ENCODE measurements at regions not wholly inside any gene's neighbourhood (a gene's known extent, or its start where the extent isn't known, plus 50 kb on each side); places are given as distances from the start of the nearest gene placed in this dataset.
"Not testable (repeated sequence)": the region's sequence is repeated elsewhere in the genome, so short reads cannot be mapped to it uniquely, and the experiment has no call there.

- no peaks in the 10 kb centered on the region for H3K36me3 ChIP-seq (ENCODE audit: control insufficient read depth in 1 of 2, insufficient read depth in 2 of 2, low read length in 2 of 2)
Observed at GRCh38 chr2:234556848-234557573, 60.1 kb upstream of the ARL4C start.

GRCh38 chr2:234555616-234556249 lies 58.9 kb upstream of the ARL4C start:
- Histone ChIP-seq H3K4me3 (ENCODE audit: low read depth in 1 of 2, low read length in 2 of 2) (no peak overlapping the region), H3K4me1 (ENCODE audit: control insufficient read depth in 1 of 2, insufficient read depth in 2 of 2, low read length in 2 of 2) (no peaks in the 10 kb centered on the region), H3K36me3 (ENCODE audit: control insufficient read depth in 1 of 2, insufficient read depth in 2 of 2, low read length in 2 of 2) (no peaks in the 10 kb centered on the region), H3K9me3 (ENCODE audit: control insufficient read depth in 1 of 2, low read length in 2 of 2) (no peaks in the 10 kb centered on the region), H3K27ac (ENCODE audit: low read length) (no peak overlapping the region), H3K27me3 (ENCODE audit: low read depth, low read length) (no peaks in the 10 kb centered on the region)

More at GRCh38 chr2:234556848-234557573, 60.1 kb upstream of the ARL4C start:
- Histone ChIP-seq H3K4me1 (ENCODE audit: control insufficient read depth in 1 of 2, insufficient read depth in 2 of 2, low read length in 2 of 2) (no peaks in the 10 kb centered on the region), H3K27me3 (ENCODE audit: low read depth, low read length) (no peaks in the 10 kb centered on the region), H3K4me3 (ENCODE audit: low read depth in 1 of 2, low read length in 2 of 2) (no peak overlapping the region), H3K9me3 (ENCODE audit: control insufficient read depth in 1 of 2, low read length in 2 of 2) (no peaks in the 10 kb centered on the region), H3K27ac (ENCODE audit: low read length) (no peak overlapping the region)

- Histone ChIP-seq H3K36me3 (ENCODE audit: control insufficient read depth in 1 of 2, insufficient read depth in 2 of 2, low read length in 2 of 2) (no peaks in the 10 kb centered on the region), H3K4me1 (ENCODE audit: control insufficient read depth in 1 of 2, insufficient read depth in 2 of 2, low read length in 2 of 2) (no peaks in the 10 kb centered on the region), H3K4me3 (ENCODE audit: low read depth in 1 of 2, low read length in 2 of 2) (no peak overlapping the region), H3K27me3 (ENCODE audit: low read depth, low read length) (no peaks in the 10 kb centered on the region), H3K9me3 (ENCODE audit: control insufficient read depth in 1 of 2, low read length in 2 of 2) (no peaks in the 10 kb centered on the region), H3K27ac (ENCODE audit: low read length) (no peak overlapping the region)
Observed at GRCh38 chr2:234555161-234555560, 58.3 kb upstream of the ARL4C start.

- not testable (repeated sequence) for H3K27ac ChIP-seq (ENCODE audit: low read length); H3K36me3 ChIP-seq (ENCODE audit: control insufficient read depth in 1 of 2, insufficient read depth in 2 of 2, low read length in 2 of 2); H3K4me3 ChIP-seq (ENCODE audit: low read depth in 1 of 2, low read length in 2 of 2); H3K4me1 ChIP-seq (ENCODE audit: control insufficient read depth in 1 of 2, insufficient read depth in 2 of 2, low read length in 2 of 2); H3K9me3 ChIP-seq (ENCODE audit: control insufficient read depth in 1 of 2, low read length in 2 of 2); H3K27me3 ChIP-seq (ENCODE audit: low read depth, low read length)
Observed at GRCh38 chr2:234553223-234553622, 56.3 kb upstream of the ARL4C start.

GRCh38 chr2:234550511-234551107 lies 53.7 kb upstream of the ARL4C start:
- Histone ChIP-seq H3K27me3 (ENCODE audit: low read depth, low read length) (no peaks in the 10 kb centered on the region), H3K27ac (ENCODE audit: low read length) (no peak overlapping the region), H3K4me1 (ENCODE audit: control insufficient read depth in 1 of 2, insufficient read depth in 2 of 2, low read length in 2 of 2) (peaks cover 0 to 5% of the 10 kb centered on the region in 2 donors), H3K4me3 (ENCODE audit: low read depth in 1 of 2, low read length in 2 of 2) (no peak overlapping the region), H3K9me3 (ENCODE audit: control insufficient read depth in 1 of 2, low read length in 2 of 2) (no peaks in the 10 kb centered on the region), H3K36me3 (ENCODE audit: control insufficient read depth in 1 of 2, insufficient read depth in 2 of 2, low read length in 2 of 2) (no peaks in the 10 kb centered on the region)

- Histone ChIP-seq H3K36me3 (ENCODE audit: control insufficient read depth in 1 of 2, insufficient read depth in 2 of 2, low read length in 2 of 2) (no peaks in the 10 kb centered on the region), H3K4me3 (ENCODE audit: low read depth in 1 of 2, low read length in 2 of 2) (no peak overlapping the region)
Observed at GRCh38 chr2:234550056-234550455, 53.2 kb upstream of the ARL4C start.

GRCh38 chr2:234548695-234549420 lies 52.0 kb upstream of the ARL4C start:
- Histone ChIP-seq H3K36me3 (ENCODE audit: control insufficient read depth in 1 of 2, insufficient read depth in 2 of 2, low read length in 2 of 2) (no peaks in the 10 kb centered on the region), H3K27me3 (ENCODE audit: low read depth, low read length) (no peaks in the 10 kb centered on the region), H3K27ac (ENCODE audit: low read length) (no peak overlapping the region), H3K9me3 (ENCODE audit: control insufficient read depth in 1 of 2, low read length in 2 of 2) (no peaks in the 10 kb centered on the region), H3K4me1 (ENCODE audit: control insufficient read depth in 1 of 2, insufficient read depth in 2 of 2, low read length in 2 of 2) (peaks cover 0 to 5% of the 10 kb centered on the region in 2 donors), H3K4me3 (ENCODE audit: low read depth in 1 of 2, low read length in 2 of 2) (no peak overlapping the region)

More at GRCh38 chr2:234550056-234550455, 53.2 kb upstream of the ARL4C start:
- Histone ChIP-seq H3K27ac (ENCODE audit: low read length) (no peak overlapping the region), H3K4me1 (ENCODE audit: control insufficient read depth in 1 of 2, insufficient read depth in 2 of 2, low read length in 2 of 2) (peaks cover 0 to 5% of the 10 kb centered on the region in 2 donors), H3K27me3 (ENCODE audit: low read depth, low read length) (no peaks in the 10 kb centered on the region), H3K9me3 (ENCODE audit: control insufficient read depth in 1 of 2, low read length in 2 of 2) (no peaks in the 10 kb centered on the region)

- Histone ChIP-seq H3K9me3 (ENCODE audit: control insufficient read depth in 1 of 2, low read length in 2 of 2) (no peaks in the 10 kb centered on the region), H3K27ac (ENCODE audit: low read length) (no peak overlapping the region), H3K4me3 (ENCODE audit: low read depth in 1 of 2, low read length in 2 of 2) (no peak overlapping the region), H3K4me1 (ENCODE audit: control insufficient read depth in 1 of 2, insufficient read depth in 2 of 2, low read length in 2 of 2) (peaks cover 0 to 5% of the 10 kb centered on the region in 2 donors), H3K36me3 (ENCODE audit: control insufficient read depth in 1 of 2, insufficient read depth in 2 of 2, low read length in 2 of 2) (no peaks in the 10 kb centered on the region), H3K27me3 (ENCODE audit: low read depth, low read length) (no peaks in the 10 kb centered on the region)
Observed at GRCh38 chr2:234546770-234547169, 49.9 kb upstream of the ARL4C start.
